Spleen (tissue), 7 donors: ENCODE measurements at regions not wholly inside any gene's neighbourhood (a gene's known extent, or its start where the extent isn't known, plus 50 kb on each side); places are given as distances from the start of the nearest gene placed in this dataset.

Source experiments
- CTCF ChIP-seq, 11 experiments: fragments of 200-600 bp in 7 of 11; fragments of 450-650 bp in 4 of 11; sonication (generic) in 4 of 11; IDR thresholded peaks in 8 of 11; conservative IDR thresholded peaks in 3 of 11; 1 replicate in 7 of 11; 2 replicates in 4 of 11; pipeline versions ENCODE4 v1.4.0 to v1.8.0; 2016 to 2021; ENCODE audit warnings: antibody characterized with exemption in 11 of 11, inconsistent platforms in 4 of 11, mild to moderate bottlenecking in 1 of 11
- POLR2A ChIP-seq, 3 donors: fragments of 450-650 bp; IDR thresholded peaks; one replicate each; pipeline ENCODE4 v1.5.1; 2017; ENCODE audit warnings: antibody characterized with exemption in 3 of 3, mild to moderate bottlenecking in 1 of 3
- POLR2AphosphoS5 ChIP-seq, 3 donors: sonication (generic); formaldehyde crosslinking; IDR thresholded peaks; one replicate each; pipeline ENCODE4 v1.5.1; 2017; ENCODE audit warnings: antibody characterized with exemption in 3 of 3
- donor health status: DM: no; HTN: no; CAD: no; lungs with moderate emphysema.
- donor health status: DM: no; HTN: no; CAD: no.
- donor health status: DM: no; HTN: no; CAD: no.

DNA sequence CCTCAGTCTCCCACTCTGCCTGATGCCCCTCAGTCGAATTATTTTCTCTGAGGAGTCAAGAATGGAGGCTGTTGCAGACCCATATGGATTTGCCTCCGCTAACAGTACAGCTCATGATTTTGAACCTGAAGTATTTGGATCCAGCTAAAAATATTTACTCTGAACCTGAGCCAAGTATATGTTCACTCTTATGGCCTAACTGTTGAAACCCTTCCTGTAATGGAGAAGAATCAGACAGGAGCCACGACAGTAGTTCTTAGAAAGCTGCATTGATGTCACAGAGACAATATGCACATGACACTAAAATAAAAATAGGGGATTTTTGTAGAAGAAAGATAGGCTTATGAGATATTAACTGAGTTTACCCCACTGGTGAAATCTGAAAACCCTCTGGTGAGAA is 1128.3 kb upstream of the FLRT2 start:
- TF ChIP-seq POLR2A (IDR thresholded peaks at IDR 0.05) (no peak), CTCF (IDR thresholded peaks at IDR 0.05 in 8 of 11, conservative IDR thresholded peaks at IDR 0.05 in 3 of 11) (no peak), POLR2AphosphoS5 (IDR thresholded peaks at IDR 0.05) (no peak)
